Epithelial cell of proximal tubule (primary cell): ENCODE measurements at regions not wholly inside any gene's neighbourhood (a gene's known extent, or its start where the extent isn't known, plus 50 kb on each side); places are given as distances from the start of the nearest gene placed in this dataset.

Experiments
- DNase-seq: peaks from one replicate; pipeline ENCODE4 v3.0.0-alpha.2; 2011; ENCODE audit warnings: low read depth
- H3K4me3 ChIP-seq: 2 replicates; pipeline ENCODE4 v1.5.1; 2011; ENCODE audit warnings: low read depth, mild to moderate bottlenecking, low read length
- CTCF ChIP-seq: conservative IDR thresholded peaks from 2 replicates; pipeline ENCODE4 v1.5.1; 2012; ENCODE audit warnings: low read depth, mild to moderate bottlenecking, low read length

DNA sequence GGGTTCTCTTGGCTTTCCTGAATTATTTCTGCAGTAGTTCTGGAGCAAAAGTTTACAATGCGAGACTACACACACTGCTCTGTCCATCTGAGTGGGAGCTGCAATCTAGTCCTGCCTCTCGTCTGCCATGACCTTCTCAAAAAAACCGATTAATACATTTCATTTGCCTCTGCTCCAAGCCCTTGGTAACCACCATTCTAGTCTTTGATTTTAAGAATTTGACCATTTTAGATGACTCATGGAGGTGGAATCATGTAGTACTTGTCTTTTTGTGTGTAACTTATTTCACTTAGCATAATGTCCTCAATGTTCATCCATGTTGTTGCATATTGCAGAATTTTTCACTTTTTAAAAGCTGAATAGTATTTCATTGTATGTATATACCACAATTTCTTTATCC lies 356.9 kb downstream of the SV2B start:
- DNase-seq = no peak
- no peak for TF ChIP-seq CTCF
- no peak overlapping the region for H3K4me3 ChIP-seq

DNA sequence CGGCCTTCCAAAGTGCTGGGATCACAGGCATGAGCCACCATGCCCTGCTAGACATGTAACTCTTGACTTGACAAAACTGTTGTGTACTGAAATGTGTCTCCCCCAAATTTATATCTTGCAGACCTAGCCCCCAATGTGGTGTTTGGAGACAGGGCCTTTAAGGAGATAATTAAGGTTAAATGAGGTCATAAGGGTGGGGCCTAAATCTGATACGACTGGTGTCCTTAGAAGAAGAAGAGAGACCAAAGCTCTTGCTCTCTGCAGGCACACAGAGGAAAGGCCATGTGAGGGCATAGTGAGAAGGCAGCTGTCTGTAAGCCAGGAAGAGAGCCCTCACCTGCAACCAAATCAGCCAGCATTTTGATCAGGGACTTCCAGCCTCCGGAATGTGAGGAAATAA lies 361.3 kb downstream of the SV2B start:
- no peak for TF ChIP-seq CTCF
- DNase-seq = no peak
- H3K4me3 ChIP-seq = no peak overlapping the region

DNA sequence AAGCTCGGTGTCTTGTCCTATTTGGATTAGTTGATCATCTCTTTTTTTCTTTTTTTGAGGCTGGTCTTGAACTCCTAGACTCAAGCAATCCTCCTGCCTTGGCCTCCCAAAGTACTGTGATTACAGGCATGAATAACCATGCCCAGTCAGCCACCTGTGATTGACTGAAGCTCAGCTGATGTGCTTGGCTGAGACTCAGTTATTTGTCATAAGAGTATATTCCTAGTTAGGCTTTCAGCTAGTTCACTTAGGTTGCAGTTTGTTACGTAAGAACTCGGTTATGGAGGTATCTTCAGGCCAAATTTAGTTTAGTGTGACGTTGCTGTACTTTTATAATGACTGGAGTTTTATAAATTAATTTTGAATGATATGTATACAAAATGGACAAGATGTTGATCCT lies 365.0 kb downstream of the SV2B start:
- no peak overlapping the region for H3K4me3 ChIP-seq
- no peak for DNase-seq
- TF ChIP-seq CTCF = no peak

DNA sequence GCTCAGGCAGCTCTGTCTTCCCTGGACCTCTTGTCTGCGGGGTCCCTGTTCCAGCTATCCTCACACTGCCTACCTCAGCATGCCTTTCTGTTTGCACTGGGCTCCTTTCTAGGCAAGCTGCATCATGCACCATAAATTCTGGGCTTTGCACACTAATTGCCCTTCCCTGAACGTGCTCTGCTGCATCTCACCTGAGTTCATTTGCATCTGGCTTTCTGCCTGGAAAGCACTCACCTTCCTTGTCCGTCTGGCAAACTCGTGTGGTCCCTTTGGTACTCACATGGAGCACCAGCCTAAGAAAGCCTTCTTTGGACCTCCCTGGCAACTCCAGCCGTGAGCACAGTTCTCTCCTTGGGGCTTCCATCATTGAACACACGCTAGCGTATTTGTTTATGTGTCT lies 365.6 kb downstream of the SV2B start:
- TF ChIP-seq CTCF = no peak
- H3K4me3 ChIP-seq = no peak overlapping the region
- DNase-seq = no peak

- no peak overlapping the region for H3K4me3 ChIP-seq
- TF ChIP-seq CTCF = no peak
- no peak for DNase-seq
Measured at GRCh38 chr15:91468871-91469580, 369.0 kb downstream of the SV2B start.

GRCh38 chr15:91469632-91470567 lies 369.8 kb downstream of the SV2B start:
- no peak overlapping the region for H3K4me3 ChIP-seq
- TF ChIP-seq CTCF = no peak
- no peak for DNase-seq
